Adipose tissue (tissue), 3 donors: ENCODE measurements at regions not wholly inside any gene's neighbourhood (a gene's known extent, or its start where the extent isn't known, plus 50 kb on each side); places are given as distances from the start of the nearest gene placed in this dataset.

Source experiments
- H3K27ac ChIP-seq: one replicate; pipeline ENCODE4 v1.5.1; 2013; ENCODE audit warnings: low read depth, low read length
- WGBS, 3 donors: extraction: QIAGEN DNeasy Blood & Tissue Kit; methylation state at CpG; one replicate each; pipeline ENCODE4 v1.1.7; 2013; 5-methylcytosine and 5-hydroxymethylcytosine counted together
- donor health status: healthy with polysubstance abuse.
- donor health status: Bipolar disorder and iron deficiency.
- donor health status: healthy.

- 53 to 79% (median 79%) methylated on average over 3 of the region's 3 CpGs for WGBS, 3 donors
- H3K27ac ChIP-seq = no peak overlapping the region
Observed at GRCh38 chr20:58140787-58141425, 87.5 kb downstream of the ANKRD60 start.

GRCh38 chr20:58139849-58140786 is 88.3 kb downstream of the ANKRD60 start:
- no peak overlapping the region for H3K27ac ChIP-seq
- WGBS, 3 donors = 73 to 85% (median 84%) methylated on average over 19 of the region's 19 CpGs

- WGBS, 3 donors = 69 to 86% (median 85%) methylated on average over 6 of the region's 6 CpGs
- no peak overlapping the region for H3K27ac ChIP-seq
Observed at GRCh38 chr20:58138395-58138794, 90.1 kb downstream of the ANKRD60 start.

- H3K27ac ChIP-seq = no peak overlapping the region
- WGBS, 3 donors = 72 to 92% (median 87%) methylated on average over 9 of the region's 9 CpGs
Observed at GRCh38 chr20:58137651-58138265, 90.7 kb downstream of the ANKRD60 start.

GRCh38 chr20:58137236-58137635 is 91.2 kb downstream of the ANKRD60 start:
- WGBS, 3 donors = 92 to 96% (median 95%) methylated on average over 7 of the region's 7 CpGs
- no peak overlapping the region for H3K27ac ChIP-seq

- 52 to 73% (median 60%) methylated on average over 5 of the region's 5 CpGs for WGBS, 3 donors
- no peak overlapping the region for H3K27ac ChIP-seq
Observed at GRCh38 chr20:58136149-58136484, 92.3 kb downstream of the ANKRD60 start.

- no peak overlapping the region for H3K27ac ChIP-seq
- 15 to 34% (median 34%) methylated on average over 16 of the region's 16 CpGs for WGBS, 3 donors
Observed at GRCh38 chr20:58135441-58136148, 92.9 kb downstream of the ANKRD60 start.

GRCh38 chr20:58133020-58133808 is 95.2 kb downstream of the ANKRD60 start:
- 54 to 67% (median 62%) methylated on average over 9 of the region's 9 CpGs for WGBS, 3 donors
- no peak overlapping the region for H3K27ac ChIP-seq

- H3K27ac ChIP-seq = no peak overlapping the region
- WGBS, 3 donors = 10 to 19% (median 18%) methylated on average over 8 of the region's 8 CpGs
Observed at GRCh38 chr20:58131551-58132142, 96.8 kb downstream of the ANKRD60 start.

- H3K27ac ChIP-seq = no peak overlapping the region
- WGBS, 3 donors = 23 to 31% (median 29%) methylated on average over 8 of the region's 8 CpGs
Observed at GRCh38 chr20:58131151-58131550, 97.3 kb downstream of the ANKRD60 start.

GRCh38 chr20:58130581-58130980 is 97.9 kb downstream of the ANKRD60 start:
- H3K27ac ChIP-seq = peak overlapping the region; percentile 15
- WGBS, 3 donors = 69 to 86% (median 85%) methylated on average over 14 of the region's 14 CpGs

GRCh38 chr20:58130156-58130555 is 98.3 kb downstream of the ANKRD60 start:
- H3K27ac ChIP-seq = peak overlapping the region; percentile 15
- WGBS, 3 donors = 76 to 94% (median 92%) methylated on average over 8 of the region's 8 CpGs

GRCh38 chr20:58129721-58130151 is 98.7 kb downstream of the ANKRD60 start:
- 58 to 72% (median 58%) methylated on average over 13 of the region's 13 CpGs for WGBS, 3 donors
- no peak overlapping the region for H3K27ac ChIP-seq

GRCh38 chr20:58128635-58129625 is 99.5 kb downstream of the ANKRD60 start:
- 76 to 88% (median 86%) methylated on average over 14 of the region's 14 CpGs for WGBS, 3 donors
- no peak overlapping the region for H3K27ac ChIP-seq

- WGBS, 3 donors = 31 to 37% (median 34%) methylated on average over 6 of the region's 6 CpGs
- no peak overlapping the region for H3K27ac ChIP-seq
Observed at GRCh38 chr20:58127701-58128111, 100.7 kb downstream of the ANKRD60 start.

GRCh38 chr20:58125726-58126125 is 102.7 kb downstream of the ANKRD60 start:
- H3K27ac ChIP-seq = no peak overlapping the region

- no peak overlapping the region for H3K27ac ChIP-seq
Observed at GRCh38 chr20:58117944-58118343, 110.5 kb downstream of the ANKRD60 start.
